Activated T-cell treated with anti-CD3 and anti-CD28 coated beads, Interleukin-2, amount 50 U/mL, for 24 hours (primary cell): ENCODE measurements at regions not wholly inside any gene's neighbourhood (a gene's known extent, or its start where the extent isn't known, plus 50 kb on each side); places are given as distances from the start of the nearest gene placed in this dataset.

Source experiments
- DNase-seq: peaks from one replicate; pipeline ENCODE4 v3.0.0-alpha.2; 2020
- H3K27ac Mint-ChIP-seq: 2 replicates; pipeline ENCODE4 v1.8.0; 2020; ENCODE audit warnings: mild to moderate bottlenecking, mixed read lengths
- H3K27me3 Mint-ChIP-seq: 2 replicates; pipeline ENCODE4 v1.8.0; 2020; ENCODE audit warnings: mixed read lengths
- H3K36me3 Mint-ChIP-seq: 2 replicates; pipeline ENCODE4 v1.8.0; 2020; ENCODE audit warnings: low read depth, mixed read lengths
- H3K4me1 Mint-ChIP-seq: 2 replicates; pipeline ENCODE4 v1.8.0; 2020; ENCODE audit warnings: low read depth, mixed read lengths
- H3K4me3 Mint-ChIP-seq: 2 replicates; pipeline ENCODE4 v1.8.0; 2020; ENCODE audit warnings: mild to moderate bottlenecking, moderate library complexity, mixed read lengths
- H3K9me3 Mint-ChIP-seq: 2 replicates; pipeline ENCODE4 v1.8.0; 2020; ENCODE audit warnings: mixed read lengths

- peaks cover 7% of the 10 kb centered on the region for H3K4me1 Mint-ChIP-seq
- H3K4me3 Mint-ChIP-seq = no peak overlapping the region
- H3K36me3 Mint-ChIP-seq = no peaks in the 10 kb centered on the region
- DNase-seq = no peak
- no peaks in the 10 kb centered on the region for H3K9me3 Mint-ChIP-seq
- H3K27ac Mint-ChIP-seq = no peak overlapping the region
- H3K27me3 Mint-ChIP-seq = peaks cover 55% of the 10 kb centered on the region
Observed at GRCh38 chr1:50329332-50329932, 93.8 kb downstream of the DMRTA2 start.

DNA sequence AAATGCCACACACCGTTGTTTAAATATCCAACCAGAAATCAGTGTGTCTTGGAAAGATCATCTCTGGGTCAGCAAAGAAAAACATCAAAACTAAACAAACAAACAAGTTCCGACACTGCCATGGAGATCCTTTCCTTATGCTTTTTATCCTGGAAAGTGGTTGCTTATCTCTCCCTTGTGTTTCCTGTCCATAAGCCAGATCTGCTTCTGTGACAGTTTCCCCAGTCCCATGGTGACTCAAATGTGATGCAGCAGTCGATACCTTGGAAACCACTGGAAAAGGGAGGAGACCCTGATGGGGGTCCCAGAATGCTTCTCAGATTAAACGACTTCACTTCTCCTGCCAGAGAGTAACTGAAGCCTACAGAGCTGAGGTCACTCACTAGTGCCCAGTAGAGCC is 94.7 kb downstream of the DMRTA2 start:
- no peak overlapping the region for H3K4me3 Mint-ChIP-seq
- H3K9me3 Mint-ChIP-seq = no peaks in the 10 kb centered on the region
- DNase-seq = no peak
- H3K4me1 Mint-ChIP-seq = peaks cover 4% of the 10 kb centered on the region
- H3K36me3 Mint-ChIP-seq = no peaks in the 10 kb centered on the region
- H3K27me3 Mint-ChIP-seq = peaks cover 53% of the 10 kb centered on the region
- no peak overlapping the region for H3K27ac Mint-ChIP-seq

DNA sequence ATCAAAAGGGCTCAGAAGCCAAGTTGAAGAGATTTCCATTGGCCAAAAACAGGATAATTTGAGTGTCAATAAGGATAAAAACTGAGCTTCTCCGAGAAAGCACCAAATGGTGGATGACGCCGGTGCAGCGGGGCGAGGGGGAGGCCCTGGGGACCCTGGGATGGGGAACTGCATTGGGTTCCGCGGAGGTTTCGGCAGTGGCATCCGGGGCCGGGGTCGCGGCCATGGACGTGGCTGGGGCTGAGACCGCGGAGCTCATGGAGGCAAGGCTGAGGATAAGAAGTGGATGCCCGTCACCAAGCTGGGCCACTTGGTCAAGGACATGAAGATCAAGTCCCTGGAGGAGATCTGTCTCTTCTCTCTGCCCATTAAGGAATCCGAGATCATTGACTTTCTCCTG is 97.2 kb downstream of the DMRTA2 start:
- DNase-seq = no peak
- Mint-ChIP-seq H3K9me3 (no peaks in the 10 kb centered on the region), H3K4me1 (no peaks in the 10 kb centered on the region), H3K27ac (no peak overlapping the region), H3K36me3 (no peaks in the 10 kb centered on the region), H3K27me3 (peaks cover 32% of the 10 kb centered on the region), H3K4me3 (no peak overlapping the region)

DNA sequence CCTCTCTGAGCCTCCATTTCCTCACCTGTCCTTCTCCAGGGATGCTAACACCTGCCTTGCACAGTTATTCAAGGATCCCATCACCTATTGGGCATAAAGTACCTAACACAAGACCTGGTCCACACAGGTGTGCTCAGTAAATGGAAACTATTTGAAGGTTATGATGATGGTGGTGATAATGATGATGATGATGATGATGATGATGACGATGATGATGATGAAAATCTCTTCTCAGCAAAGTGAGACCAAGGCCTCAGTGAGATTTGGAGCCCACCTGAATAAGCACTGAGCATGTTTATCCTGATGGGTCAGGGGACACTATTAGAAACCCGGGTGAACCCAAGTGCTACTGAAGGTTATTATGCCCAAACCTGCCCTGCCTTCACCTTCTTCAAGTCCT is 100.7 kb downstream of the DMRTA2 start:
- Mint-ChIP-seq H3K9me3 (no peaks in the 10 kb centered on the region), H3K27me3 (peaks cover 18% of the 10 kb centered on the region), H3K36me3 (no peaks in the 10 kb centered on the region), H3K4me1 (no peaks in the 10 kb centered on the region), H3K27ac (no peak overlapping the region), H3K4me3 (no peak overlapping the region)
- DNase-seq = no peak

- no peak overlapping the region for H3K4me3 Mint-ChIP-seq
- no peaks in the 10 kb centered on the region for H3K9me3 Mint-ChIP-seq
- H3K27me3 Mint-ChIP-seq = peaks cover 11% of the 10 kb centered on the region
- no peaks in the 10 kb centered on the region for H3K36me3 Mint-ChIP-seq
- no peaks in the 10 kb centered on the region for H3K4me1 Mint-ChIP-seq
- no peak for DNase-seq
- no peak overlapping the region for H3K27ac Mint-ChIP-seq
Observed at GRCh38 chr1:50318428-50318827, 104.8 kb downstream of the DMRTA2 start.

DNA sequence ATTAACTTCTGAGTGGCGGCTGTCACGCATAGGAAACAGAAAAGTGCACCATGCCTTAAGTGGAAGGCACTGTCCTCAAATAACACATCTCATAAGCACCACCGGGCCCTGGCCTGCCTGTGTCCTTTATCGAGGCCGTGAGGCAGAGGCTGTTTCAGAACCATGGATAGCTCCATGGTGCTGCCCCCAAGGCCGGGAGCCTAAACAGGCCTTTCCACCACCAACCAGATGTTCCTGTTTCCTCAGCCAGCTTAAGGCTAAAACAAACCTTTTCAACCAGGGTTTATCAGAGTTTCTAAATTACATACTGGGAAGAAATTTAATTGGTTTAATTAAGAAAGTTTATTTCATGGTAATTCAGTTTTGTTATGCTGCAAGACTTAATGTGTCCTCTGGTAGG is 114.4 kb downstream of the DMRTA2 start:
- H3K36me3 Mint-ChIP-seq = no peaks in the 10 kb centered on the region
- H3K4me3 Mint-ChIP-seq = no peak overlapping the region
- H3K27ac Mint-ChIP-seq = no peak overlapping the region
- no peaks in the 10 kb centered on the region for H3K4me1 Mint-ChIP-seq
- no peaks in the 10 kb centered on the region for H3K9me3 Mint-ChIP-seq
- peaks cover 21% of the 10 kb centered on the region for H3K27me3 Mint-ChIP-seq
- no peak for DNase-seq

- DNase-seq = no peak
- Mint-ChIP-seq H3K4me1 (no peaks in the 10 kb centered on the region), H3K36me3 (no peaks in the 10 kb centered on the region), H3K9me3 (no peaks in the 10 kb centered on the region), H3K27me3 (peaks cover 16% of the 10 kb centered on the region), H3K27ac (no peak overlapping the region), H3K4me3 (no peak overlapping the region)
Observed at GRCh38 chr1:50305808-50306207, 117.4 kb downstream of the DMRTA2 start.

DNA sequence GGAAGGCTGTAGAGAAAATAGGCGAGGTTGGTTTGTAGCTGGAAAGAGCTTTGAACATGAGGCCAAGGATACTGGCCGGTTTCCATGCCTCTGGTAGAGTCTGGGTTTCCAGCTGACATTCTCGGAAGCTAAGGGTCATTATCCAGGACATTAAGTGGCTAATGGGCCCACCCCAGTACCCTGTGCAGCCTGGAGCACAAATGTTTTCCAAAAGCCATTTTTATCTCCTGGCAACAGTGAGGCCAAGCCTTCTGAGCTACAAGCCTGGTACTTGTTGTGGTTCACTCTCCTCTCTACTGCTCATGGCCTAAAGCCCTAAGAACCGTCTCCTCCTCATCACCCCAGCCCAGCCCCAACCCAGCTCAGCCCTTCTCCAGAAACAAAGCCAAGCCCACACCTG is 122.9 kb downstream of the DMRTA2 start:
- Mint-ChIP-seq H3K36me3 (no peaks in the 10 kb centered on the region), H3K27me3 (no peaks in the 10 kb centered on the region), H3K4me1 (no peaks in the 10 kb centered on the region), H3K4me3 (no peak overlapping the region), H3K9me3 (no peaks in the 10 kb centered on the region), H3K27ac (no peak overlapping the region)
- DNase-seq = no peak

DNA sequence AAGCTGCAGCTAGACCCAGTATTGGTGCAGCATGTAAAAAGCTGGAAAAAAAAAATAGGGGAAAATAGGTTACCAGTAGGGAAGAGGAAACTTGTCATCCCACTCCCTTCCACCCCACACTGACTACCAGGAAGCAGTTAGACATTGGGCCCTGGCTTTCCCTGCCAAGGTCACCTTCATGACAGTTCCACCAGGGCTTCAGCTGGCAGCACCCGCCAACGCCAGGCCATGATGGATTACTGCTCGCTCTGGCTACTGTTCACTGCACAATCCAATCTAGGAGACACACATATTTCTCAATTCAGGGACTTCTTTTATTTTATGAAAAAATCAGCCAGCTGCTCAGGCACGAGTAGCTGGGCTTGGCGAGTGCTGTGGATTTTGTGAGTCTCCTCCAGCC is 127.7 kb downstream of the DMRTA2 start:
- no peaks in the 10 kb centered on the region for H3K4me1 Mint-ChIP-seq
- H3K4me3 Mint-ChIP-seq = no peak overlapping the region

GRCh38 chr1:50292276-50292675 is 131.0 kb downstream of the DMRTA2 start:
- Mint-ChIP-seq H3K27me3 (peaks cover 13% of the 10 kb centered on the region), H3K4me3 (no peak overlapping the region), H3K9me3 (no peaks in the 10 kb centered on the region), H3K36me3 (no peaks in the 10 kb centered on the region), H3K4me1 (no peaks in the 10 kb centered on the region), H3K27ac (no peak overlapping the region)
- DNase-seq = no peak

More for the DNA sequence above, 127.7 kb downstream of the DMRTA2 start:
- Mint-ChIP-seq H3K9me3 (no peaks in the 10 kb centered on the region), H3K36me3 (no peaks in the 10 kb centered on the region), H3K27me3 (no peaks in the 10 kb centered on the region), H3K27ac (no peak overlapping the region)
- no peak for DNase-seq

GRCh38 chr1:50289495-50289894 is 133.7 kb downstream of the DMRTA2 start:
- no peaks in the 10 kb centered on the region for H3K36me3 Mint-ChIP-seq
- peaks cover 13% of the 10 kb centered on the region for H3K27me3 Mint-ChIP-seq
- DNase-seq = no peak
- H3K4me1 Mint-ChIP-seq = no peaks in the 10 kb centered on the region
- H3K27ac Mint-ChIP-seq = no peak overlapping the region
- no peak overlapping the region for H3K4me3 Mint-ChIP-seq
- H3K9me3 Mint-ChIP-seq = no peaks in the 10 kb centered on the region

DNA sequence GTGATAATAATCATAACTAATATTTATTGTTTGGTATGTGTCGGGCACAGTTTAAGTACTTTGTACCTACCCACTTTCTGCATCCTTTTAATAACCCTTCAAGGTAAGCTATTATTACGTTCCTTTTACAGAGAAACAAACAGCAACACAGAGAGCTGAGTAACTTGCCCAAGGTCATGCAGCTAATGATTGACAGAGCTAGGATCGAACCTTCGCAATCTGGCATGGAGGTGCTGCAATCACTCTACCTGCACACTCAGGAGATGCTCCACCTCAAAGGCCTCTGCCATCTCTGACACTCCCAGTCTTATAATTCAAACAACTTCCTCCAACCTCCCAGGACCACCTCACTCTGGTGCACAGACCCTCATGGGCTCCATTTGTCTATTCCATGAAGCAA is 137.2 kb downstream of the DMRTA2 start:
- Mint-ChIP-seq H3K9me3 (no peaks in the 10 kb centered on the region), H3K27ac (no peak overlapping the region), H3K36me3 (no peaks in the 10 kb centered on the region), H3K4me1 (no peaks in the 10 kb centered on the region), H3K27me3 (peaks cover 13% of the 10 kb centered on the region), H3K4me3 (no peak overlapping the region)
- no peak for DNase-seq

GRCh38 chr1:50279622-50280330 is 143.5 kb downstream of the DMRTA2 start:
- H3K36me3 Mint-ChIP-seq = no peaks in the 10 kb centered on the region
- H3K27me3 Mint-ChIP-seq = peaks cover 32% of the 10 kb centered on the region
- no peaks in the 10 kb centered on the region for H3K4me1 Mint-ChIP-seq
- no peak overlapping the region for H3K4me3 Mint-ChIP-seq
- H3K27ac Mint-ChIP-seq = no peak overlapping the region
- no peaks in the 10 kb centered on the region for H3K9me3 Mint-ChIP-seq
- no peak for DNase-seq

DNA sequence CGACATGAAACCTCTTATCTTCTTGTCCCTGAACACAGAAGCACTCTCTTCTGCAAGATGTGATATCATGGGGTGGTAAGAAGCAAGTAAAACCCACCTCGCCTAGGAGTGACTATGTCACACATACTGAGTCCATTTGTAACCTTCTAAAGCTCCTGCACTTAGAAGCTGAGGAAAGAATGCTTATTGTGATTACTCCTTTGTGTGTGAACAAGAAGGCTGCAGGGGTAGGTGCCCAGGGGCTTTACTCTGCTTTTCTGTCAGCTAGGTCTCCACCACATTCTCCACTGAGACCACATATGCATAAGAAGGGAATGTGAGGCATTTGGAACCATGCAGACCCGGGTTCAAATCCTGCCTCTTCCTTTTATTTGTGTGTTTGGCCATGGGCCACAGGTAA is 144.3 kb downstream of the DMRTA2 start:
- Mint-ChIP-seq H3K27ac (no peak overlapping the region), H3K4me3 (no peak overlapping the region), H3K4me1 (no peaks in the 10 kb centered on the region), H3K36me3 (no peaks in the 10 kb centered on the region), H3K27me3 (peaks cover 33% of the 10 kb centered on the region), H3K9me3 (no peaks in the 10 kb centered on the region)
- DNase-seq = no peak

- H3K4me3 Mint-ChIP-seq = no peak overlapping the region
- no peaks in the 10 kb centered on the region for H3K4me1 Mint-ChIP-seq
- H3K27me3 Mint-ChIP-seq = peaks cover 36% of the 10 kb centered on the region
- no peaks in the 10 kb centered on the region for H3K9me3 Mint-ChIP-seq
- no peak for DNase-seq
- no peaks in the 10 kb centered on the region for H3K36me3 Mint-ChIP-seq
- H3K27ac Mint-ChIP-seq = no peak overlapping the region
Observed at GRCh38 chr1:50278410-50278809, 144.8 kb downstream of the DMRTA2 start.
